ENCODE measurements at regions not wholly inside any gene's neighbourhood (a gene's known extent, or its start where the extent isn't known, plus 50 kb on each side); places are given as distances from the start of the nearest gene placed in this dataset.

DNA sequence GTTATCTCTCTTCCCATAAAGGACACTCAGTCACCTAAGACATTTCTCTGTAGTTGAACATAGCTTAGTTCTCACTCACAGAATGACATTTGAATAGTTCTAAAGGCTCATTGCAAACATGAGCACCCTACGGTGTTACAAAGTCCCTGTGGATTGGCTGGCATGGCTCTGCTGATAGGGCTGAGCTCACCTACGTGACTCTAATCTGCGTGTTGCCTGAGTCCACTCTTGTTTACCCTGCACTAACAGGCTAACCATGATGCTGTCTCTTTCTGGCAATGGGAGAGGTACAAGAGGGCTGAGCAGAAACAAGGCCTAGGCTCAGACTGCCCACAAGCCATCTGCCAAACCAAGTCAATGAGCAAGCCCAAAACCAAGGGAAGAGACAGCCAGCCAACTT is 103.6 kb downstream of the PALM2AKAP2 start:
- TF ChIP-seq, protein P1, sequence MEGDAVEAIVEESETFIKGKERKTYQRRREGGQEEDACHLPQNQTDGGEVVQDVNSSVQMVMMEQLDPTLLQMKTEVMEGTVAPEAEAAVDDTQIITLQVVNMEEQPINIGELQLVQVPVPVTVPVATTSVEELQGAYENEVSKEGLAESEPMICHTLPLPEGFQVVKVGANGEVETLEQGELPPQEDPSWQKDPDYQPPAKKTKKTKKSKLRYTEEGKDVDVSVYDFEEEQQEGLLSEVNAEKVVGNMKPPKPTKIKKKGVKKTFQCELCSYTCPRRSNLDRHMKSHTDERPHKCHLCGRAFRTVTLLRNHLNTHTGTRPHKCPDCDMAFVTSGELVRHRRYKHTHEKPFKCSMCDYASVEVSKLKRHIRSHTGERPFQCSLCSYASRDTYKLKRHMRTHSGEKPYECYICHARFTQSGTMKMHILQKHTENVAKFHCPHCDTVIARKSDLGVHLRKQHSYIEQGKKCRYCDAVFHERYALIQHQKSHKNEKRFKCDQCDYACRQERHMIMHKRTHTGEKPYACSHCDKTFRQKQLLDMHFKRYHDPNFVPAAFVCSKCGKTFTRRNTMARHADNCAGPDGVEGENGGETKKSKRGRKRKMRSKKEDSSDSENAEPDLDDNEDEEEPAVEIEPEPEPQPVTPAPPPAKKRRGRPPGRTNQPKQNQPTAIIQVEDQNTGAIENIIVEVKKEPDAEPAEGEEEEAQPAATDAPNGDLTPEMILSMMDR (IDR thresholded peaks at IDR 0.05): no peak
- intact Hi-C loops (cut with DNase I, micrococcal nuclease): no loop called here
- ATAC-seq (no peak), DNase-seq (no peak)
- Histone ChIP-seq H3K4me3 (no peak overlapping the region), H3K36me3 (ENCODE audit: low read depth) (no peaks in the 10 kb centered on the region), H3K9me3 (no peaks in the 10 kb centered on the region), H3K4me1 (ENCODE audit: low read depth) (no peaks in the 10 kb centered on the region)

DNA sequence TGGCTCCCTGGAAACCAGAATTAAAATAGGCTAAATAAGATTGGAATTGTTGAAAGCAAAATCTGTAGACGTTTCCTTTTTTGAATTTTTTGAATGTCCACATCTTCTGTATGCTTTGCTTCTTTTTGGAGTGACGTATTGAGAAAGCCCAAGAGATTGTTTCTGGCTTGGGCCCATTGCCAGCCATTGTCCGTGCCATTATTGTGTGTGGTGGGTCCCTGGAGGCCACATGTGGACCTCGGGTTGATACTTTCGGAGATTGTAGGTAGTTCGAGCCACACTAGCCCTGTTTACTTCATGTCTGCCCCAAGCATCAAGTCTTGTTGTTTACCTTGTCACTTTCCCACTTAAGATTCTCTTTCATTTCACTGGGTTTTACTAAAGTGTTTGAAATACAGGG is 106.0 kb downstream of the PALM2AKAP2 start:
- H3K36me3 ChIP-seq (ENCODE audit: low read depth): no peaks in the 10 kb centered on the region
- ATAC-seq (no peak), DNase-seq (no peak)
- TF ChIP-seq, protein P1 (IDR thresholded peaks at IDR 0.05): no peak
- intact Hi-C loops (cut with DNase I, micrococcal nuclease): no loop called here
- H3K4me1 ChIP-seq (ENCODE audit: low read depth): no peaks in the 10 kb centered on the region
- H3K9me3 ChIP-seq: no peaks in the 10 kb centered on the region
- H3K4me3 ChIP-seq: no peak overlapping the region

DNA sequence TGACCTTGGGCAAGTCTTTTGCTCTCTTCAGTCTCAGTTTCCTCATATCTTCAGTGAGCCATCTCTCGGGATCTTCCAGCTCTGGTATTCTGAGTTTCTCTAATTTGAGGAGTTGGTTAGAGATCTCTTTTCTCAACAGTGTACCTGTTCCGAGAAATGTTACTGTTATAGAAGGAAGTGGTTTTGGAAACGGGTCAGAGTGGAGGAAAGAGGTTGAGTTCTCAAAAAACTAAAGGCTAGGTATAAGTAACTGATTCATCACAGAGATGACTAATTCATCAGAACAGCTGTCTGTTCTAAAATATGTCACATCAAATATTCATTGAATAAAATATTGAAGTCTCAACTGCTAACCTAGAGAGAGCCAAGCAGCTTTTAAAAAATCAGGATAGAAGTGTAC is 106.6 kb downstream of the PALM2AKAP2 start:
- TF ChIP-seq, protein P1 (IDR thresholded peaks at IDR 0.05): no peak
- ATAC-seq (no peak), DNase-seq (no peak)
- Histone ChIP-seq H3K36me3 (ENCODE audit: low read depth) (no peaks in the 10 kb centered on the region), H3K9me3 (no peaks in the 10 kb centered on the region), H3K4me3 (no peak overlapping the region), H3K4me1 (ENCODE audit: low read depth) (no peaks in the 10 kb centered on the region)
- intact Hi-C loops (cut with DNase I, micrococcal nuclease): no loop called here

DNA sequence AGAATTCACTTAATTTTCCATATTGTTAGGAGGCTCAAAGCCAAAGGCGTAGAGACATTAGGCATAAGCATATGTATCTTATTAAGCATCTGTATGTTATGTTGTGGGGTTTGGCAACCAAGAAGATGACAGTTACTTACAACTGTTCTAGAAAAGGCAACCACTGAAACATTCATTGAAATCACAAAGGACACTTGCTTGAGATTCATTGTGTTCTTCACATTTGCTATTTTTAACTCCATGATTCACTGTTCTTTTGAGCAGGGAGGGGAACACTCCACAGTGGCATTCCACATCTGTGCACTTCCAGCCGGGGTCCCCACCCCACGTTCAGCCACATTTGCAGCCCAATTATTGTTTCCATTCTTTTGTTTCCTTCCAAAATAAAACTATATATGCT is 107.1 kb downstream of the PALM2AKAP2 start:
- ATAC-seq: no peak
- Histone ChIP-seq H3K36me3 (ENCODE audit: low read depth) (no peaks in the 10 kb centered on the region), H3K4me1 (ENCODE audit: low read depth) (no peaks in the 10 kb centered on the region)

DNA sequence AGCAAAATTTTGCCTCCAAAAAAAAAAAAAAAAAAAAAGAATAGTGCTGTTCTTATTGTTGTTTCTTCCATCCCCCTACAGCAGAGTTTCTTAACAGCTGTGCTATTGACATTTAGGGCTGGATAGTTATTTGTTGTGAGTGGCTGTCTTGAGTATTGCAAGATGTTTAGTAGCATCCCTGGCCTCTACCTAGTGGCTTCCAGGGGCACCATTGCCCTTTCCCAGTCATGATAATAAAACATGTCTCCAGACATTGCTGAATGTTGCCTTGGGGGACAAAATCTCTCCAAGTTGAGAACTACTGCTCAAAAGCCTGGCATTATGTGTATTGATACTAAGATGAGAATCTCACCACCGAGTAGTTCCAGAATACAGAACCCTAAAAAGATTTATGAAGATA is 108.7 kb downstream of the PALM2AKAP2 start:
- H3K4me1 ChIP-seq (ENCODE audit: low read depth): no peaks in the 10 kb centered on the region
- DNase-seq: no peak
- no peak overlapping the region for H3K4me3 ChIP-seq
- no peaks in the 10 kb centered on the region for H3K36me3 ChIP-seq (ENCODE audit: low read depth)
- intact Hi-C loops (cut with DNase I, micrococcal nuclease): no loop called here
- no peak for ATAC-seq
- TF ChIP-seq, protein P1 (IDR thresholded peaks at IDR 0.05): no peak
- H3K9me3 ChIP-seq: no peaks in the 10 kb centered on the region

More for the DNA sequence above, 107.1 kb downstream of the PALM2AKAP2 start:
- no peaks in the 10 kb centered on the region for H3K9me3 ChIP-seq
- intact Hi-C loops (cut with DNase I, micrococcal nuclease): no loop called here
- TF ChIP-seq, protein P1 (IDR thresholded peaks at IDR 0.05): no peak
- no peak for DNase-seq
- no peak overlapping the region for H3K4me3 ChIP-seq

DNA sequence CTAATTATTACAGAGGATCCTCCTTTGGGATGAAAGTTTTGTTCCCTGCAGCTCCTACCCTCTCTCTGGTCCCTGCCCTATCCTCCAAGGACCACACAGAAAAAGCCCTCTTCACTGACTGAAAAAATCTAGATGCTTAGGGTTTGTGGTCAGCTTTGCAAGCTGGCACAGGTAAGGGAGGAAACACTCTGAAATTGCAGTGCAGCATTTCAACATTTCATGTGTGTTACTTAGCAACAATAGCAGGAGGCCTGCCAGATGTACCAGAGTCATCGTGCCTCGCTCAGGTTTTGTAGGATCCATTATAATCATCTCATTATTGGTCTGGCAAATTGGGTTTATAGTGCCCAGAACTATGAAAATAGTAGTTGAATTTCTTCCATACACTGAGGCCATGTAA is 109.5 kb downstream of the PALM2AKAP2 start:
- TF ChIP-seq, protein P1 (IDR thresholded peaks at IDR 0.05): no peak
- no peaks in the 10 kb centered on the region for H3K9me3 ChIP-seq
- H3K36me3 ChIP-seq (ENCODE audit: low read depth): no peaks in the 10 kb centered on the region
- DNase-seq (no peak), ATAC-seq (no peak)
- no peaks in the 10 kb centered on the region for H3K4me1 ChIP-seq (ENCODE audit: low read depth)
- H3K4me3 ChIP-seq: no peak overlapping the region
- intact Hi-C loops (cut with DNase I, micrococcal nuclease): no loop called here

Measured in mucosa of descending colon (tissue), 3 donors.